ENCODE measurements at regions not wholly inside any gene's neighbourhood (a gene's known extent, or its start where the extent isn't known, plus 50 kb on each side); places are given as distances from the start of the nearest gene placed in this dataset.

DNA sequence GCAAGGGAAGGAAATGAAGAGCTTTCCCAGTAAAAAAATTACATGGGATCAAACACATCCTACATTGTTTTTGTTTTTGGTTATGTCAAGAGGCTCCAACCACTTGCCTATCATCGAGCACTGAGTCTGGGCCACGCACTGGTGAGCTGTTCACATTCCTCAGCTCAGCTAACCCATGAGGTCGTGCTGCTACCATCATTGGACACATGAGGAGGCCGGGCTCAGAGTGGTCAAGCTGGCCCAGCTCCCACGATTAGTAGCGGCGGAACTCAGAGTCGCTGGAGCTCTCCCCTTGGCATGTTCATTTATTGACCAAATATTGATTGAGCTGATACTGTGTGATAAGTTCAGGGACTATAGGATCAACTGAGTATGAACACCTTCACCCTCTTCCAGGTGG is 164.9 kb downstream of the CDH26 start:
- no peak for TF ChIP-seq SIN3A (IDR thresholded peaks at IDR 0.05; ENCODE audit: borderline replicate concordance, insufficient read depth, low read length)
- TF ChIP-seq FOXP2 (optimal IDR thresholded peaks at IDR 0.05; ENCODE audit: borderline replicate concordance, extremely low read depth, extremely low read length, insufficient read depth) = no peak
- no peak for TF ChIP-seq POLR2AphosphoS5 (IDR thresholded peaks at IDR 0.05; ENCODE audit: low read depth, low read length)
- TF ChIP-seq, protein P1, sequence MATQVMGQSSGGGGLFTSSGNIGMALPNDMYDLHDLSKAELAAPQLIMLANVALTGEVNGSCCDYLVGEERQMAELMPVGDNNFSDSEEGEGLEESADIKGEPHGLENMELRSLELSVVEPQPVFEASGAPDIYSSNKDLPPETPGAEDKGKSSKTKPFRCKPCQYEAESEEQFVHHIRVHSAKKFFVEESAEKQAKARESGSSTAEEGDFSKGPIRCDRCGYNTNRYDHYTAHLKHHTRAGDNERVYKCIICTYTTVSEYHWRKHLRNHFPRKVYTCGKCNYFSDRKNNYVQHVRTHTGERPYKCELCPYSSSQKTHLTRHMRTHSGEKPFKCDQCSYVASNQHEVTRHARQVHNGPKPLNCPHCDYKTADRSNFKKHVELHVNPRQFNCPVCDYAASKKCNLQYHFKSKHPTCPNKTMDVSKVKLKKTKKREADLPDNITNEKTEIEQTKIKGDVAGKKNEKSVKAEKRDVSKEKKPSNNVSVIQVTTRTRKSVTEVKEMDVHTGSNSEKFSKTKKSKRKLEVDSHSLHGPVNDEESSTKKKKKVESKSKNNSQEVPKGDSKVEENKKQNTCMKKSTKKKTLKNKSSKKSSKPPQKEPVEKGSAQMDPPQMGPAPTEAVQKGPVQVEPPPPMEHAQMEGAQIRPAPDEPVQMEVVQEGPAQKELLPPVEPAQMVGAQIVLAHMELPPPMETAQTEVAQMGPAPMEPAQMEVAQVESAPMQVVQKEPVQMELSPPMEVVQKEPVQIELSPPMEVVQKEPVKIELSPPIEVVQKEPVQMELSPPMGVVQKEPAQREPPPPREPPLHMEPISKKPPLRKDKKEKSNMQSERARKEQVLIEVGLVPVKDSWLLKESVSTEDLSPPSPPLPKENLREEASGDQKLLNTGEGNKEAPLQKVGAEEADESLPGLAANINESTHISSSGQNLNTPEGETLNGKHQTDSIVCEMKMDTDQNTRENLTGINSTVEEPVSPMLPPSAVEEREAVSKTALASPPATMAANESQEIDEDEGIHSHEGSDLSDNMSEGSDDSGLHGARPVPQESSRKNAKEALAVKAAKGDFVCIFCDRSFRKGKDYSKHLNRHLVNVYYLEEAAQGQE (IDR thresholded peaks at IDR 0.05; ENCODE audit: insufficient read depth in 1 of 2, low read depth in 2 of 2, low read length in 2 of 2) = no peak
- no peak for TF ChIP-seq TAF1 (IDR thresholded peaks at IDR 0.05; ENCODE audit: borderline replicate concordance, insufficient read depth, low read length)

DNA sequence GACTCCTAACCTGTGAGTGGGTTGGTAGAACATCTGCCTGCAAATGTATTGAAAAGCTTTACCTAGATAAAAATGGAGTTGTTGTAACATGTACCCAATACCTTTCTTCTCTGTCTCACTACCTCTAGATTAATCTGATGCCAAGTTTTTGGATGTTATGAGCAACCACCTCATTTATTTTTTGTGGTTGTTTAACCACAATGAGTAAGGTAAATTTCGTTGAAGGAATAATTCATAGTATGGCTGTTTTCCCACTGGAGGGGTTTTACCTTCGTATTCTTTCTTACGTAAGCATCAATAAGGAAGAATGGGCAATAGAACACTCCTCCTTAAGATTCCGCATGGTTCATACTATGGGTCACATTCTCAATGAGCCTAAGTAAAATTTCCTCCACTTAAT is 165.4 kb downstream of the CDH26 start:
- TF ChIP-seq TAF1 (IDR thresholded peaks at IDR 0.05; ENCODE audit: borderline replicate concordance, insufficient read depth, low read length) (no peak), SIN3A (IDR thresholded peaks at IDR 0.05; ENCODE audit: borderline replicate concordance, insufficient read depth, low read length) (no peak), FOXP2 (optimal IDR thresholded peaks at IDR 0.05; ENCODE audit: borderline replicate concordance, extremely low read depth, extremely low read length, insufficient read depth) (no peak), POLR2AphosphoS5 (IDR thresholded peaks at IDR 0.05; ENCODE audit: low read depth, low read length) (no peak)
- TF ChIP-seq, protein P1 (IDR thresholded peaks at IDR 0.05; ENCODE audit: insufficient read depth in 1 of 2, low read depth in 2 of 2, low read length in 2 of 2) = no peak

DNA sequence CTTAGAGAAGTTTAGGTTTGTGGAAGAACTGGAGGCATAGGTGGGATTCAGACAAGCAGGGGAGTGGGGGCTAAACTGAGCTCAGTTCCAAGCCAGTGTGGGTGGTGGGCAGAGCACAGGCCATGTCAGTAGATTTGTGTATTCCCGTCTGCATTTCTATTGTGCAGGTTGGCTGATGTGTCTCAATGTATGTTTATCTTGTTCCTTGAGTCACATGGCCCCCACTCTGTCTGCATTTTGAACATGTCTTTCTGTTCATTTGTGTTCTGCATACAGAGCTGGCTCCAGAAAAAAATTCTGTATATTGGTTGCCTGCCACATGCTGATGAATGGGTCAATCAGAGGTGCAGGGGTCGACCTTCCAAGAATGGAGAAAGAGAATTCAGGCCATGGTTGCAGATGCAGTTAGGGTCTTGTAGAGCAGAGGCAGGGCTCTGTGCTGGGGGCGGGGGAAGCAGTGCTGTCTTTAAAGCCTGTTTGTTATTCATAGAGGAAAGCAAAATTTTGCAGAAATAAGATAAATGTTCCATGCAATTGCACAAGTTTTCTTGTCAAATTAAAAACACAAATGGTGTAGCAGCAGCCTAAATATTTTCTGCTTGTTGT is 166.7 kb downstream of the CDH26 start:
- TF ChIP-seq, protein P1 (IDR thresholded peaks at IDR 0.05; ENCODE audit: insufficient read depth in 1 of 2, low read depth in 2 of 2, low read length in 2 of 2) = no peak
- TF ChIP-seq TAF1 (IDR thresholded peaks at IDR 0.05; ENCODE audit: borderline replicate concordance, insufficient read depth, low read length) (no peak), FOXP2 (optimal IDR thresholded peaks at IDR 0.05; ENCODE audit: borderline replicate concordance, extremely low read depth, extremely low read length, insufficient read depth) (no peak), SIN3A (IDR thresholded peaks at IDR 0.05; ENCODE audit: borderline replicate concordance, insufficient read depth, low read length) (no peak), POLR2AphosphoS5 (IDR thresholded peaks at IDR 0.05; ENCODE audit: low read depth, low read length) (no peak)

DNA sequence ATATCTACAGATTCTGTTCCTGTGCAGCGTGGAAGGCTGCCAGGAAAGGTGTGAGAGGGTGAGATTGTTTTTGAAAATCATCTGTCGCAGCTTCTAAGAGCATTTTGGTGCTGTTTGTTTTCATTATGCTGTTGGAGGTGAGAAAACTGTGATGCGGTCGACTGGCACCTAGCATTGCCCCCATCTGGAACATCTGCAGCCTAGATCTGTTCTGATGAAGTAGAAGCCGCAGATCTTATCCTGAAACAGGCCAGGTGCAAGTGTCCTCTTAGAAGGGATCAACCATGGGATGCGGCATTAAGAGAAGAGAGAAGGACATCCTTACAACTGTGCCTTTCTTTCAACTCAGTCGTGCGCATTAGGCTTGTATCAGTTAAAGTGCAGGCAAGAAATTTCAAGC is 167.3 kb downstream of the CDH26 start:
- TF ChIP-seq POLR2AphosphoS5 (IDR thresholded peaks at IDR 0.05; ENCODE audit: low read depth, low read length) (no peak), TAF1 (IDR thresholded peaks at IDR 0.05; ENCODE audit: borderline replicate concordance, insufficient read depth, low read length) (no peak)
- TF ChIP-seq, protein P1 (IDR thresholded peaks at IDR 0.05; ENCODE audit: insufficient read depth in 1 of 2, low read depth in 2 of 2, low read length in 2 of 2) = no peak

DNA sequence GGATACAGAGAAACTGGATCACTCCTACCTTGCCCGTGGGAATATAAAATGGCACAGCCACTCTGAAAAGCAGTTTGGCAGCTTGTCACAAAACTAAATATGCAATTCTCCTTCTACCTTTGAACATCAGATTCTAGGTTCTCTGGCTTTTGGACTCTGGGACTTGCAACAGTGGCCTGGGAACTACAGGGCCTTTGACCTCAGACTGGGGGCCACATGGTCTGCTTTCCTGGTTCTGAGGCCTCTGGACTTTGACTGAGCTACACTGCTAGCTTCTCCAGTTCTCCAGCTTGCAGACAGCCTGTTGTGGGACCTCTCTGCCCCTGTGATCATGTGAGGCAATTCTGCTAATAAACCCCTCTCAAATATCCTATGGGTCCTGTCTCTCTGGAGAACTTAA is 168.8 kb downstream of the CDH26 start:
- TF ChIP-seq SIN3A (IDR thresholded peaks at IDR 0.05; ENCODE audit: borderline replicate concordance, insufficient read depth, low read length) = no peak
- TF ChIP-seq, protein P1 (IDR thresholded peaks at IDR 0.05; ENCODE audit: insufficient read depth in 1 of 2, low read depth in 2 of 2, low read length in 2 of 2) = no peak
- TF ChIP-seq FOXP2 (optimal IDR thresholded peaks at IDR 0.05; ENCODE audit: borderline replicate concordance, extremely low read depth, extremely low read length, insufficient read depth) = no peak
- TF ChIP-seq TAF1 (IDR thresholded peaks at IDR 0.05; ENCODE audit: borderline replicate concordance, insufficient read depth, low read length) = no peak
- no peak for TF ChIP-seq POLR2AphosphoS5 (IDR thresholded peaks at IDR 0.05; ENCODE audit: low read depth, low read length)

Data from PFSK-1 (cell line).